ENCODE measurements at regions not wholly inside any gene's neighbourhood (a gene's known extent, or its start where the extent isn't known, plus 50 kb on each side); places are given as distances from the start of the nearest gene placed in this dataset.

DNA sequence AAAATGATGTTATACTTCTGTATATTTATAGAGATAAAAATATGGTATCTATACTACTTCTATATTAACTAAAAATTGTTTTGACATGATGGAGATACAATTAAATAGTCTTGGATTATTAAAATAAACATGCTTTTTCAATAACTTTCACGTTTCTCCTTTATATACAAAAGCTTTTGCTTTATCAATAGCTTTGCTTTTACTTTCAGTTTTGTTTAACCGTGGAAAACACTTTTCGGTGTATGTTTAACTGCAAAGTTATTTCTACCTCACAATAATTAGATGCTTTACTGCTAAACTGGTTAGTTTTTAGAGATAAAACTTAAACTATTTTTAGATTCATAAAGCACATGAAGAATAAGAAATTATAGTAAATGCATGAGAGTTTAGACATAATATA lies 432.1 kb upstream of the PCDH15 start:
- Mint-ChIP-seq H3K27ac (ENCODE audit: unreplicated experiment) (no peak overlapping the region), H3K27me3 (ENCODE audit: low read depth, unreplicated experiment) (no peaks in the 10 kb centered on the region), H3K36me3 (ENCODE audit: low read depth, unreplicated experiment) (no peaks in the 10 kb centered on the region), H3K4me3 (ENCODE audit: unreplicated experiment) (no peak overlapping the region), H3K9me3 (ENCODE audit: unreplicated experiment) (no peaks in the 10 kb centered on the region), H3K4me1 (ENCODE audit: low read depth, unreplicated experiment) (no peaks in the 10 kb centered on the region)
- H3K9me3 ChIP-seq (ENCODE audit: insufficient read depth, low read depth, low read length), result no peaks in the 10 kb centered on the region
- no peaks in the 10 kb centered on the region for H3K4me1 ChIP-seq (ENCODE audit: insufficient read depth, low read length)
- H3K27ac ChIP-seq (ENCODE audit: low read depth, low read length), result no peak overlapping the region
- no peak overlapping the region for H3K9ac ChIP-seq (ENCODE audit: low read length)
- no peak overlapping the region for H3K4me3 ChIP-seq (ENCODE audit: insufficient read depth, low read depth, low read length)
- no peak for FAIRE-seq
- H2AFZ ChIP-seq (ENCODE audit: low read depth, low read length), result no peak overlapping the region
- H3K79me2 ChIP-seq (ENCODE audit: insufficient read depth, low read length), result no peaks in the 10 kb centered on the region
- H3K4me2 ChIP-seq (ENCODE audit: low read length), result no peak overlapping the region
- H4K20me1 ChIP-seq (ENCODE audit: insufficient read depth, low read length), result no peaks in the 10 kb centered on the region
- no peaks in the 10 kb centered on the region for H3K36me3 ChIP-seq (ENCODE audit: insufficient read depth, low read length)
- no peaks in the 10 kb centered on the region for H3K27me3 ChIP-seq (ENCODE audit: insufficient read depth, low read length)
- no peak for DNase-seq (ENCODE audit: low read depth)
- TF ChIP-seq, protein P1, sequence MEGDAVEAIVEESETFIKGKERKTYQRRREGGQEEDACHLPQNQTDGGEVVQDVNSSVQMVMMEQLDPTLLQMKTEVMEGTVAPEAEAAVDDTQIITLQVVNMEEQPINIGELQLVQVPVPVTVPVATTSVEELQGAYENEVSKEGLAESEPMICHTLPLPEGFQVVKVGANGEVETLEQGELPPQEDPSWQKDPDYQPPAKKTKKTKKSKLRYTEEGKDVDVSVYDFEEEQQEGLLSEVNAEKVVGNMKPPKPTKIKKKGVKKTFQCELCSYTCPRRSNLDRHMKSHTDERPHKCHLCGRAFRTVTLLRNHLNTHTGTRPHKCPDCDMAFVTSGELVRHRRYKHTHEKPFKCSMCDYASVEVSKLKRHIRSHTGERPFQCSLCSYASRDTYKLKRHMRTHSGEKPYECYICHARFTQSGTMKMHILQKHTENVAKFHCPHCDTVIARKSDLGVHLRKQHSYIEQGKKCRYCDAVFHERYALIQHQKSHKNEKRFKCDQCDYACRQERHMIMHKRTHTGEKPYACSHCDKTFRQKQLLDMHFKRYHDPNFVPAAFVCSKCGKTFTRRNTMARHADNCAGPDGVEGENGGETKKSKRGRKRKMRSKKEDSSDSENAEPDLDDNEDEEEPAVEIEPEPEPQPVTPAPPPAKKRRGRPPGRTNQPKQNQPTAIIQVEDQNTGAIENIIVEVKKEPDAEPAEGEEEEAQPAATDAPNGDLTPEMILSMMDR (IDR thresholded peaks at IDR 0.05; ENCODE audit: insufficient read depth, low read depth, low read length), result no peak
- no peak for TF ChIP-seq EZH2 (IDR thresholded peaks at IDR 0.05; ENCODE audit: insufficient read depth, low read length)

DNA sequence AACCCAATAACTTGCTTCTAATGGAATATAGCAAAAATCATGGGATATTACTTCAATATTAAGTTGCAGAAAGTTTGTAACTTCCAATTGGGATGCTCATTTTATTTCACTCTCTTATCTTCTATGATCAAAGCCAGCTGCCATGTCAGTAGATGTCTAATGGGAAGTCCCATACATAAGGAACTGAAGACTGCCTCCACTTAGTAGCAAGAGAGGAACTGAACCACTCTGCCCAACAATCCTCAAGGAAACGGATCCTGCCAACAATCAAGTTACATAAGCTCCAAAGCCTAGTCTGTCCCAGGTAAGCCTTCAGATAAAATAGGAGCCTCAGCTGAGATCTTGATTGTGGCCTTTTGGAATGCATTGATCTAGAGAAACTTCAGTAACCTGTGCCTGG lies 431.5 kb upstream of the PCDH15 start:
- H3K4me2 ChIP-seq (ENCODE audit: low read length), result no peak overlapping the region
- no peak overlapping the region for H3K4me3 Mint-ChIP-seq (ENCODE audit: unreplicated experiment)
- no peaks in the 10 kb centered on the region for H3K79me2 ChIP-seq (ENCODE audit: insufficient read depth, low read length)
- no peaks in the 10 kb centered on the region for H3K4me1 Mint-ChIP-seq (ENCODE audit: low read depth, unreplicated experiment)
- no peaks in the 10 kb centered on the region for H4K20me1 ChIP-seq (ENCODE audit: insufficient read depth, low read length)
- H3K36me3 Mint-ChIP-seq (ENCODE audit: low read depth, unreplicated experiment), result no peaks in the 10 kb centered on the region
- H2AFZ ChIP-seq (ENCODE audit: low read depth, low read length), result no peak overlapping the region
- no peak overlapping the region for H3K9ac ChIP-seq (ENCODE audit: low read length)
- TF ChIP-seq, protein P1 (IDR thresholded peaks at IDR 0.05; ENCODE audit: insufficient read depth, low read depth, low read length), result no peak
- H3K27me3 Mint-ChIP-seq (ENCODE audit: low read depth, unreplicated experiment), result no peaks in the 10 kb centered on the region
- H3K27ac ChIP-seq (ENCODE audit: low read depth, low read length), result no peak overlapping the region
- H3K27me3 ChIP-seq (ENCODE audit: insufficient read depth, low read length), result no peaks in the 10 kb centered on the region
- no peaks in the 10 kb centered on the region for H3K36me3 ChIP-seq (ENCODE audit: insufficient read depth, low read length)
- no peaks in the 10 kb centered on the region for H3K9me3 Mint-ChIP-seq (ENCODE audit: unreplicated experiment)
- no peak overlapping the region for H3K27ac Mint-ChIP-seq (ENCODE audit: unreplicated experiment)
- H3K4me1 ChIP-seq (ENCODE audit: insufficient read depth, low read length), result no peaks in the 10 kb centered on the region
- H3K9me3 ChIP-seq (ENCODE audit: insufficient read depth, low read depth, low read length), result no peaks in the 10 kb centered on the region
- DNase-seq (ENCODE audit: low read depth) (no peak), FAIRE-seq (no peak)
- no peak overlapping the region for H3K4me3 ChIP-seq (ENCODE audit: insufficient read depth, low read depth, low read length)

DNA sequence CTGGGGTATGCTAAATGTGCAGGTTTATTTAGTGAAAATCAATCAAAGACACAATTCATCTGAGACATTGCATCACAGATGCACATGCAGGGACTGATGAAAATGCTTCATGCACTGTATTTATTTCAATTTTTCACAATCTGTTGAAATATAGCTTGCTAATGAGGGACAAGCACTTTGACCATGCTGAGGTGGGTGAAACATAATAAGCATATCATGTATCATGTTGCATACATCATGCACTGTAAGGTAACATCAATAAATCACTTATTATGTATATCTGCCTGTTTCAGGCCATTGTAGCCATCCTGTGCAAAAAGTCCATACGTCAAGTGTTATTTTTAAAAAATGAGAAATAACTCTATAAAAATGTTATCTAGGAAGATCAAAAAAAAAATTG lies 426.9 kb upstream of the PCDH15 start:
- FAIRE-seq (no peak), DNase-seq (ENCODE audit: low read depth) (no peak)
- Mint-ChIP-seq H3K9me3 (ENCODE audit: unreplicated experiment) (no peaks in the 10 kb centered on the region), H3K4me1 (ENCODE audit: low read depth, unreplicated experiment) (no peaks in the 10 kb centered on the region), H3K27ac (ENCODE audit: unreplicated experiment) (no peak overlapping the region), H3K27me3 (ENCODE audit: low read depth, unreplicated experiment) (no peaks in the 10 kb centered on the region), H3K4me3 (ENCODE audit: unreplicated experiment) (no peak overlapping the region), H3K36me3 (ENCODE audit: low read depth, unreplicated experiment) (no peaks in the 10 kb centered on the region)
- no peak overlapping the region for H3K4me3 ChIP-seq (ENCODE audit: insufficient read depth, low read depth, low read length)
- TF ChIP-seq EZH2 (IDR thresholded peaks at IDR 0.05; ENCODE audit: insufficient read depth, low read length), result no peak
- H2AFZ ChIP-seq (ENCODE audit: low read depth, low read length), result no peak overlapping the region
- no peak overlapping the region for H3K27ac ChIP-seq (ENCODE audit: low read depth, low read length)
- no peaks in the 10 kb centered on the region for H3K4me1 ChIP-seq (ENCODE audit: insufficient read depth, low read length)
- H3K4me2 ChIP-seq (ENCODE audit: low read length), result no peak overlapping the region
- H3K27me3 ChIP-seq (ENCODE audit: insufficient read depth, low read length), result no peaks in the 10 kb centered on the region
- H3K36me3 ChIP-seq (ENCODE audit: insufficient read depth, low read length), result no peaks in the 10 kb centered on the region
- no peaks in the 10 kb centered on the region for H3K9me3 ChIP-seq (ENCODE audit: insufficient read depth, low read depth, low read length)
- H4K20me1 ChIP-seq (ENCODE audit: insufficient read depth, low read length), result no peaks in the 10 kb centered on the region
- H3K9ac ChIP-seq (ENCODE audit: low read length), result no peak overlapping the region
- H3K79me2 ChIP-seq (ENCODE audit: insufficient read depth, low read length), result no peaks in the 10 kb centered on the region

All from astrocyte (in vitro differentiated cells and primary cell).